NCI-H2171 treated with DMSO at 0.1 percent for 48 hours (cell line): ENCODE measurements at regions not wholly inside any gene's neighbourhood (a gene's known extent, or its start where the extent isn't known, plus 50 kb on each side); places are given as distances from the start of the nearest gene placed in this dataset.
"Not testable (repeated sequence)": the region's sequence is repeated elsewhere in the genome, so short reads cannot be mapped to it uniquely, and the experiment has no call there.

Experiments used
- DNase-seq: peaks from one replicate; lab custom pipeline; 2025; lab: John Stamatoyannopoulos, UW

DNA sequence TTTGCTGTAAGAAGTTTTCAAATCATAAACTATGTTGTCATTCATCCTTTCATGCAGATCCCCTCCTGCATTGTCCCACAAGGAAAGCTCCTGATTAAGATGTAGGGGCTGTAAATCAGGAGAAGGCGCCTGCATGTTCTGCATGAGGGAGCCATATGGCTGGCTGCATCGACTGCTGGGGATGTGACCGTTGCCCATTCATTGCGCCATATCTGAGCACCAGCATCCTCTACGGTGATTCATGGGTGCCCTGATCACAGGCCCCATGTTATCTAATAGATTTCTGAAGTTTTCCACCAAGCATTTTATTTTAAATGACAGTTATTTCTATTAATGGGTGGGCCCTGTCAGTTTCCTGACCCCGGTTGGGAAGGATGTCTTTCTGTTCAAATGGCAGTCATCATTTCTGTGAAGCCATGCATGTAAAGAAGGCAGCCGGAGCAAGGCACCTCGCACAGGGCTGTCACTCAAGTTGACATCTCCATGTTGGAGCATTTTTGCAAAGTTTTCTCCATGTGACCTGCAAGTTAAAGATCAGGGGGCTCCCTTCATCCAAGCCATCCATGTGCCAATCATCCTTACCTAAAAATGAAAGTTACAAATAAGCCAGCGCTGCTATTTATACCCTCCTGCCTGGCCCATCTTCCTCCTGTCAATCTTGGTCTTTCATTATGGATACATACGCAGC, 128.8 kb downstream of the TEX36 start:
- no peak for DNase-seq

DNA sequence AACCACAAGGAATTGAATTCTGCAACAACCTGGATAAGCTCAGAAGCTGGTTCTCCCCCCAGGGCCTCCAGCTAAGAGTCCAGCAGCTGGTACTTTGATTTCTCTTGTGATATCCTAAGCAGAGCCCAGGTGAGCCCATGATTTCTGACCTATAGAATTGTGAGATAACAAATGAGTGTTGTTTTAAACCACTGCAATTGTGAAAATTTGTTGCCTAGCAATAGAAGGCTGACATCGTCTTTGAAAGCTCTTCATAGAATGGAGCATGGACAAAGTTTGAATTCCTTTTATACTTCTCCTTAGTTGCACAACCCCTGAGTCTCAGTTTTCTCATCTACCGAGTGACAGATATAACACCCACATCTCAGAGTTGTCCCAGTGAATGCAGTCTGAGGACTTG, 129.9 kb downstream of the TEX36 start:
- no peak for DNase-seq

DNA sequence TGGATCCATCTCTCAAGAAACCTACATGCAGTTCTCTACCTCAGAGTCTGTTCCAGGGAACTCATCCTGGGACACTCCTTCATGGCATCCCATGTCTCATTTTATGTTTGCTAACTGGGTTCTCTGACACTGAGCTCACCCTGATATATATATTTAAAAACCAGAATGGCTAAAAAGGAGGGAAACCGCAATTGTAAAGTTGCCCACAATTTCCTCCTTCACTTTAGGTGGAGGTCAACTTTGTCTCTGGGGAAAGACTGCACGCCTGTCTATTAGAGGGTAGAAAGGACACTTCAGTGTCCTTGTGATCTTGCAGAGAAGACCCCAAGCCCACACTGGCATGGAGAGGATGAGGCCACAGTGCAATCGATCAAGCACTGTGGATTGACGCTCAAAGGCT, 131.7 kb downstream of the TEX36 start:
- DNase-seq = no peak

DNA sequence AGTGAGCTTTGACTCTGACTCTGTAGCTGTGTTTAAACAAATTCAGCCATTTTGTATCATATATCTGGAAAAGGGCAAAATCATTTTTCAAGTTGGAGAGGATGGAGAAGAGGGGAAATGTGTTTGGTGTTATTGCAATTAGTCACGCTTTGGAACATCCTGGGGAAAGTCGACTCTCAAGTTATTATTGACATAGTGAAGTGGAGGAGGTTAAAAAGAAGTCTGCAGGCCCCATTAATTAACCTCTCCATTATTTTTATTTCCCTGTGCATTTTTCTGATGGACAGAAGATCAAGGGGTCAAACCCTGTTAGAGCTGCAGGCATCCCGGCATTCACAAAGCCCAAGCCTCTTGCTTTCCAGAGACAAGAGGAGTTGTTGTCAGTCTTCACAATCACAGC, 132.6 kb downstream of the TEX36 start:
- no peak for DNase-seq

DNA sequence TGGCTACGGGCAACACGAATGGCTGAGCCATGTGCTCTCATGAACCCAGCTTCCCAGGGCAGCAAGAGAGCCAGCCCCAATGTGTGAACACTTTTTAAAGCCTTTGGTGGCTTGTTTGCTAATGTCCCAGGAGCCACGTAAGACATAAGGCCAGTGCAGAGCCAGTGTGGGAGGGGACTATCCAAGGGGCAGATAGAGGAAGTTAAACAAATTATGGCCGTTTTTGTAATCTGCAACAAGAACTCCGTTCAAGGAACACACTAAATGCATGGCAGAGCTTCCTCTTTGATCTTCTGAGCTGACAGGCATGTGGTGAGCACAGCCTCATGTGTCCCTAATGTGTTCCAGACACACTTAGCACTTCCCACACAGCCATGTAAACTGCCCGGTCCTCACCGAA, 133.3 kb downstream of the TEX36 start:
- no peak for DNase-seq

DNA sequence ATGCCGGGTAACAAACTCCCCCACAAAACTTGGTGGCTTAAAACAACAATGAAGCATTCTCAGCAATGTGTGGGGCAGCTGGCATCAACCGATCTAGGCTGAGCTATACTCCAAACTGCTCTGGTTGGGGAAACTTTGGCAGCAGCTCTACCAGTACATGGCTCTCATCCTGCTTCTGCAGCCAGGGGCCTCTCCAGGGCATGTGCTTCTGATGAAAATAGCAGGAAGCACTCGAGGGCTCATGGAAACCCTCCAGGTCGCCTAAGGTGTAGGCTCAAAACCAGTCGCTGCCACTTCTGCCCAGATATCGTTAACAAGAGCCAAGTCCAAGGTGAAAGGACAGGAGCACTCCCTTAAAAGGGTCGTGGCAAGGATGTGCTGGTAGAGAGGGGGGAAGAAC, 134.1 kb downstream of the TEX36 start:
- DNase-seq = no peak

DNA sequence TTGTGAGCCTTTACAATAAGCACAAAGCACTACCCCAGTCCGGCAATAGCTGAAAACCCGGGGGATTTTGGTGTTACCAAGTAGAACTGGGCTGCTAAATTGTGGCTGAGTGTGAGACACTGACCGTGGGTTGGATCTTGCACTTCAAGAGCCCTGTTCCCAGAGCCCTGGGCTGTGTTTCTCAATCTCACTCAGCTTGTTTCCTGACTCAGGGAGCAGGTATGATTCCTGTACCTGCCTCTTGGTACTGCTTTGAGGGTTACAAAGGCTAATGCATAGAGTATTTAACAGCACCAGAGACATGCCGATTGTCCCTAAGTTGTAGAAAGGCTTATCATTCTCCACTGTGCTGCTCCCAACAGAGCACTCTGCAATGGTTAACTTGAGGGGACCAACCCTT, 134.6 kb downstream of the TEX36 start:
- no peak for DNase-seq

DNA sequence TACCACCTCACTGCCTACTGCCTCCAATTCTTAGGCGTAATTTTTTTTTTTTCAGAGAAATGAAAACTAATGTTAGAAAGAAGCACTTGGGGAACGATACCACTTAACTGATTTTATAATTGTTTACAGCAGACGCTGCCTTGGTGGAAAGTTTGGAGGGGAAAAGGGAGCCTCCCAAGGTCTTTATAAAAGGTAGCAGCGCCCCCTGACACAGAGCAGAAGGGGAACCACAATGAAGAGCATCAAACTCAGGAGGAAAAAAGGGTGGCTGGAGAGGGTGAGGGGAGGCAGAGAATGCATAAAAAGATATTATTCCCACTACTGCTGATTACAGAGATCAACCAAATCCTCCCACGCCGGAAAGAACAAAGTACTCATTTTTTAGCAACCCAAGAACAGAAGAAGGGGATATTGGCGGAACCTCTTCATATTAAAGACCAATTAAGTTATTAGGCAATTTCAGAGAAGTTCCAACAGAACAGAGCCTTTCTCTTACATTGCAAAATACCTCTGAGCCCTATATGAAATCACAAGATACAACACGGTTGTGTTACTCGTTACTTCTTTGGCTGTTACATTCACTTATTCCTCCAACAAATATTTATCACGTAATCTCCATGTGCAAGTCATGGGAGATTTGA, 135.8 kb downstream of the TEX36 start:
- DNase-seq = no peak

DNA sequence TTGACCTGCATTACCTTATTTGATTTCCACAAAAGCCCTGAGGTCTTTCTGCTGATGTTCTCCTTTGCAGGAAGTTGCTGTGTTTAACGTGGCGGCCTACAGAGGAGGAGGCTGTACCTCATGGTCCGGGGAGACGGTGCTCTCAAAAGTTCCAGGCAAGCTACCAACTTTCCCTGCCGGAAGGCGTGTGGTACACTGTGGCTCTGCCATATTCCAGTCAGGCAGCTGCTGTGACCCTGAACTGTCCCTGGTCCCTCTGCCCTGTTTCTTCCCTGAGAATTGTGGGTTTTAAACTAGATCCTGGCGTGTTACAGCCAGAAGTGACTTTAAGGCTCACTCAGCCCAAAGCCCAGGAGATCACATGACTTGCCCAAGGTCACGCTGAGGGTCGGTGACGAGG, 139.2 kb downstream of the TEX36 start:
- no peak for DNase-seq

DNA sequence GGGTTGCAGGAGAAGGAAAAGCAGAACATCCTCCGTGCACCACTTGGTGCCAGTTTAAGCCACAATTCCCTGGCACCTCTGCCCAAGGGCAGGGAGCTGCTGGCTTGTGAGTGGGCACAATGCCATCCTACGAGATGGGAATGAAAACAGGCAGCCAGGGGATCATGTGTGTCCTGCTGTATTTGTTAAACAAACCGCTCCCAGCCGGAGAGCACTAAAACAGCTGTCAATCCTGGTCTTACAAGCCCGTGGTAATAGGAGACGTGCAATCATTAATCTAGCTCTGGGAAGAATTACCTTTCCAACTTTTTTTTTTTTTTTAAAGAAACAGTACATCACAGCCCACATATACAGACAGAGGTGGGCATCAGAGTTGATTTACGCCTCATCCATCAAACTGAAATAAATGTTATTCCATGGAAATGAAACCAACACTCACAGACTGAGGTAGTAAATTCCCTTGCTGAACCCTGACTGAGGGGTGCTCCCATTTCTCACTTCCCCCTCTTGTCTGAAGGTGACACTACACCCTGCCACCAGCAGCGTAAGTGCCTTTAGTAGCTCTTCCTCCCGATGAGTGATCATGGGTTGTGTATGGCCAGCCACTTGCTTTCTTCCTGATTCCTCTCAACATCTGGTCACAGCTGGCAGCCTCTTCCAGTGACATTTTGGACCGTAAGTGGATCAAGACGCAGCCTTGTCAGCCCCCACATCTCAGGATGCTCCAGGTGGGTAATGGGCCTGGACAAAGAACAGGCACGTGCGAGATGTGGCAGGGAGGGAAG, 143.8 kb downstream of the TEX36 start:
- peak; percentile 92 for DNase-seq

DNA sequence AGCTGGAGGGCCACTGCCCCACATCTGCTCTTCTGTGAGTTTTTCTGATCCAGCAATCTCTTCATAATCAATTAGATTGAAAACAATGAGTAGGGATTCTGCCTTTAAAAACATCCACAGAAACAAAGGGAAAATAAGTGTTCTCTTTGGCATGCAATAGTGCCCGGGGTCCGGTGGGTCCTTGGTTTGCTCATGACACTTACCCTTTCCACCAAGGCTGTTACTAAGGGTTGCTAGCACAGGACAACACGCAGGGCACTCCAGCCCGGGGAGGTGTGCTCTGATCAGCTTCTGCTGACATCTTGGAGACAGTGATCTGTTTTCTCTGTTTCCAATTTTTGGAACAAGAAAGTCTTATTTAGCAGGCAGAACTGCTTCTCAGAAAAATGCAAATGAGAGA, 146.7 kb downstream of the TEX36 start:
- DNase-seq = no peak

DNA sequence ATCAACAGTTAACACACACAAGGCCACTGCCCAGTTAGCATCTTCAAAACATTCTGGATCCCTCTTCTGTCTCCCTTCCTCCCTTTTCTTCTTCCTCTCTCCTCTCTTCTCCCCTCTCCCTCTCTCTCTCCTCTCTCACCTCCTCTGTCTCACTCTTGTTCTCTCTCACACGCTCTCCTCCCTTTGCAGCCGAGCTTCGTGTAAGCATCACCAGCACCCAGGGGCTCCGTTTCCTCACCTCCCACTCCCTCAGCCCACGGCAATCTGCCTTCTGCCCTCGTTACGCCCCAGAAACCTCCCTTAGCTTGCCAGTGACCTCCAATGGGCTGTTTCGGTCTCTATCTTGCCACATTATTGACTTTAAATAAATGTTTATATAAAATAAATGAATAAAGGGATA, 147.4 kb downstream of the TEX36 start:
- no peak for DNase-seq

DNA sequence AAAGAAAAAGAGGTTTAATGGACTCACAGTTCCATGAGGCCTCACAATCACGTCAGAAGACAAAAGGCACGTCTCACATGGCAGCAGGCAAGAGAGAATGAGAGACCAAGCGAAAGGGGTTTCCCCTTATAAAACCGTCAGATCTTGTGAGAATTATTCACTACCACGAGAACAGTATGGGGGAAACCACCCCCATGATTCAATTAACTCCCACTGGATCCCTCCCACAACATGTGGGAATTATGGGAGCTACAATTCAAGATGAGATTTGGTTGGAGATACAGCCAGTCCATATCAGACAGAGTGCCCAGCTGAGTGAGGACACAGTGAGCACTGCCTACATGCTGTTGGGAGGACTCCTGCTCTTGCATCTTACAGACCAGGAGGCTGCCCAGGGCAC, 148.4 kb downstream of the TEX36 start:
- DNase-seq = no peak

DNA sequence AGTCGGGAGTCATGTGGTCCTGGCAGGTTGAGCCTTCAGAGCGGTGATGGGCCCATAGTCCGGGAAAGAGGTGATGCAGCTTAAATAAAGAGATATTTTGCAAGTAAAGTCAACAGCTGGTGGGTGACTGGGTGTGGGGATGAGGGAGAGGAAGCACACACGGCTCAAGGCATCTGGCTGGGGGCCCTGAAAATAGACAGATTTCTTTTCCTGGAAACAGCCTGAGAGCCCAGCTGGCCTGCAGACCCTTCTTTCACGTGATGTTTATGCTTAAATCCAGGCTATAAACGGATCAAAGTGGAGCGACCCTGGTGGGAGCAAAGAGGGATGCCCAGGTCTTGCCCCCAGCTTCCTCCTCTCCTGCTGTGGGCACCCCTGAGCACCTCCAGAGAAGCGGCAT, 149.1 kb downstream of the TEX36 start:
- peak; percentile 63 for DNase-seq

DNA sequence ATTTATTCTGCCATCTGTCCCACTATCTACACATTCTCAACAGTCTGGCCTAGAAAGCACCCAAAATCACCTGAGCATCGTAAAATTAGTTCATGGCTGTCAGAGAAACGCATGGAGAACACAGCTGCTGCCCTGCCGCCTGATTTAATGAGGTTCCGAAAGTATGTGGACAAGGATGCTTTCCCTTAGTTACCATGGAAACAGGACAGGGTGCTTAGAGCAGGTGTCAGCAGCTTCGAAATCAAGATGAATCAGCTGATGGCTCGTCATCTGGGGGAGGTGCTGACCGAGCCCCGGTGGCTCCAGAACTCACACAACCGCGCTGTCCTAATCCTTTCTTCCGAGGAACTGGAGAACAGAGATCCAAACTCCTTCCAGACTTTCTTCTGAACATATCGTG, 151.5 kb downstream of the TEX36 start:
- peak; percentile 87 for DNase-seq

DNA sequence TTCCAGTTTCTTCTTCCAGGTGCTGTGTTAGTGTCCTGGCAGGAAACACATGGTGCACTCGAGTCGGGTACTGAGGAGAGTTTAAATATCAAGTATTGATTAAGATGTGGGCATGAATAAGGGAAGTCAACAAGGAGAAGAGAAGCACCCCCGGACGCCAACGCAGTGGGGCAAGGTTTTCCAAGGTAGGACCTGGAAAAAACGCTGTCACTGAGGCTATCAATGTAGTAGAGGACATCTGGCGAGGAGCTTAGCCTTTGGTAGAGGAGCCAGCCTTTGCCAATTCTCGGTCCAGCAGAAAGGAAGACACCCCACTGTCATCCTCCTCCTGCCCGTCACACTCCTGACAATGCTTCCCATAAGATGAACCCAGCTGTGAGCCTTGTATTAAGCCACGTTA, 159.6 kb downstream of the TEX36 start:
- DNase-seq = no peak

DNA sequence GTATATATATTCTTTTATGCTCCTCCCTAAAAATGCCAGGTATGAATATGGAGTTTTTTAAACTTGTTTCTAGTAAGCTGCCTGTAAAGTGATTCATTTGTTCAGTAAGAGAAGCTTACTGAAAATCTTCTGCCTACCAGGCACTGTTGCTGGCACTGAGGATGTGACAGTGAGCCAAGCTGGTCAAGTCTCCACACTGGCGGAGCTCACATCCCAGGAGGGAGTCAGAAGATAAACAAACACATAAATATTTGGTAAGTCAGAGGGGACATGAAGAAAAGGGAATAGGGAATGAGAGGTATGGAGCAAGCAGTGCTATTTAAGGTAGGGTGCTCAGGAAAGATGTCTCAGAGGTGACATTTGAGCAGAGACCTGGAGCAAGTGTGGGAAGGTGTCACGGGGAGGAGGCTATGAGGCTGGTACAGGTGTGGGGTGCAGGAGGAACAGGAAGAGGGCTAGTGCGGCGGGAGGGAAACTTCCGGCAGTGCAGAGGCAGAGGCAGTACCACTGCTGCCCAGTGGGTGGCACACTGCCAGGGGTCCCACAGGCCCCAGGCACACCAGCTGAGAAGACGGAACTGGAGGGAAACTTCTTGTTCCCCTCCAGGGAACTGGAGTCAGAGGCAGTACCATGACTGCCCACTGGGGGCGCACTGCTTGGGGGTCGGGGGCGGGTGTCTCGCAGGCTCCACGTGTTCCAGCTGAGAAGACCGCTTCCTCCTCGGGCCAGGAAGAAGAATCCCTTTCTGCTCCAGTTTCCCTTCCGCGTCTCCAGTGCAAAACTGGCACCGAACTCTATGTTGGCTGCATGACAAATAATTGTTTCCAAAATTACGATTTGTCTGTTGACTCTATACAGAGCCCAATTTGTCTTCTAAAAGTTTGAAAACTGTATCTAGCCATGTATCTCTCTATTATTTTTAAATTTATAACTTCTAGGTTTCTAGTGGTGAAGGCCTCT, 161.0 kb downstream of the TEX36 start:
- no peak for DNase-seq

DNA sequence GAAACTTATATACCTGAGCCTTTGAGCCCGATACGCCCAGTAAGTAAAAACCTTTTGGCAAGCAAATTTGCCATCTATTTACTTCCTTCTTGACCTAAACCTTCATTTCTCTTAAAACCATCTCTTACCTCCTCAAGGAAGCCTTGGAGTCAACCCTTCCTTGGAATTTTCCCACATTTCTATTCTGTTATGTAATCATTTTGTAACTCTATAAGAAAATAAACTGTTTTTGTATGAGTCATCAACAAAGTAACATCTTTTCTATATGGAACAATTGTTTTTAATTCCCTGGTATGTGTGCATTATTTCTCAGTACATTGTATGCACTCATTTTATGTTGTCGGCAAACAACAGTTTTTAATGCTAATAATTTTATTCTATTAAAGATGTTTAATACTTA, 162.0 kb downstream of the TEX36 start:
- DNase-seq = no peak

DNA sequence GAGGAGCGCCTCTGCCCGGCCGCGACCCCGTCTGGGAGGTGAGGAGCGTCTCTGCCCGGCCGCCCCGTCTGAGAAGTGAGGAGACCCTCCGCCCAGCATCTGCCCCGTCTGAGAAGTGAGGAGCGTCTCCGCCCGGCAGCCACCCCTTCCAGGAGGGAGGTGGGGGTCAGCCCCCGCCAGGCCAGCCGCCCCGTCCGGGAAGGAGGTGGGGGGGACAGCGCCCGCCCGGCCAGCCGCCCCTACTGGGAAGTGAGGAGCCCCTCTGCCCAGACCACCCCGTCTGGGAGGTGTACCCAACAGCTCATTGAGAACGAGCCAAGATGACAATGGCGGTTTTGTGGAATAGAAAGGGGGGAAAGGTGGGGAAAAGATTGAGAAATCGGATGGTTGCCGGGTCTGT, 164.6 kb downstream of the TEX36 start:
- DNase-seq = not testable (repeated sequence)

DNA sequence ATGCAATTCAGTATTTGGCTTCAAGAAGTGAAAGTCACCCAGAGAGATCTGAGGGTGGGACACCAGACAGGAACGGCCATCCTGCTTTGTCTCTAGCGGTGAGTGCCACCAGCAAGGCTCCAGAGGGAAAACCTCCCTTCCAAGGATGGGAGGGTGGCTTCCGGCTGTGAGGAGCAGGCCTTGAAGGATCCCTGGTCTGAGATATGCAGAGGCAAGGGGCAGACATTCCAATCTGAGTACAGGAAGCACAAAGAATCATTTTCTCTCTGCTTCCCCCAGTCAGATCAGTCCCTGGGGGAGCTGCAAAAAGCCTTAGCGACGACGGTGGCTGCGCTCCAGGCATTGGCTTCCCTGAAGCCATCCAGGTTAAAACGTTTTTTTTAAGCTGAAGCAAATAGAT, 167.4 kb downstream of the TEX36 start:
- DNase-seq = no peak

DNA sequence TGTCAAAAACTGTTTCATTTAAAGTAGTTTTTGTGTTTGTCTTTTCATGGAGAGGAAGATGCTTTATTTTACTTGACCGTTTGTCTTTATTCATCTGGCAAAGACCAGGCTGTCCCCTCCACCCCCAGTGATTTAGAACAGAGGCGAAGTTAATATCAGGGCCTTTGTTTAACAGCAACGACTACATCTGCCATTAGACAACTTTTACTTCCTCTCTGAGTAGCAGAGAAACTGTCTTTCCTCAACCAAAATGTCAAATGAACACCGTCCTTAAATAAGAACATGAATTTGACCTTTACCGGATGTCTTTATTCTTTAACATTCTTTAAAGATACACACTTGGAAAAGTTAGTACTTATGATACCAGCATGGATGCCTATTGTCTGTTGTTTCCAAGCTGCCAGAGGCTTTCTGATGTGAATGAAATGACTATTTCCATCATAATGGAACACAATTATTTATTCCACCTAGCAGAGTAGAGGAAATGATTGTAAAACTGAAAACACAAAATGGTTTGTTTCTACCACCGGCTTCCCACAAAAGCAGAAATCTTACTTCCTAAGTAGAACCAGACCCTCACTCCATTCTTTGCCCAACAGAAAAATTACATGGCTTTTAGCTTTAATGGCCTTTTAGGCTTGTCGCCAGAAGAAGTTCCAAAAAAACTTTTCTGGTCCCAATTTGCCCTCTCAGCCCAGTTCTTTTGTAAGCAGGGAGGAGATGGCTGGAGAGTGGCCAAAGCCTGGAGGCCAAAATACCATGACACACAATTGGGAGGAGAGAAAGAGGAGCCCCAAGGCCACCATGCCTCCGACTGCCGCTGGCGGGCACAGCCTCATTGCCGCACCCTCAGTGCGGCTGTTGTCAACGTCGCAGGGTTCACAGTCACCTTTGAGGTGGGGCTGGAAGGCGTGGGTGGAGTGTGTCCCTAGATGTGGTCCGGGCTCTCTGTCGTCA, 168.5 kb downstream of the TEX36 start:
- no peak for DNase-seq
